H9 (cell line): ENCODE measurements at regions not wholly inside any gene's neighbourhood (a gene's known extent, or its start where the extent isn't known, plus 50 kb on each side); places are given as distances from the start of the nearest gene placed in this dataset.

Experiments
- DNase-seq: peaks from one replicate; pipeline ENCODE4 v3.0.0-alpha.2; 2017
- H2AFZ ChIP-seq: one replicate; pipeline ENCODE4 v1.6.1; 2013; ENCODE audit warnings: mild to moderate bottlenecking, low read length, control low read depth, moderate library complexity
- H2AK5ac ChIP-seq: 2 replicates; pipeline ENCODE4 v1.6.1; 2013; ENCODE audit warnings: low read length, control low read depth, mixed read lengths; ENCODE audit not compliant: insufficient read length
- H2BK120ac ChIP-seq: one replicate; pipeline ENCODE4 v1.6.1; 2013; ENCODE audit warnings: low read depth, mild to moderate bottlenecking, low read length, control low read depth, inconsistent platforms; ENCODE audit not compliant: poor library complexity, severe bottlenecking
- H2BK12ac ChIP-seq: 2 replicates; pipeline ENCODE4 v1.6.1; 2013; ENCODE audit warnings: low read length, control low read depth, mixed read lengths, low read depth; ENCODE audit not compliant: insufficient read length
- H2BK15ac ChIP-seq: 2 replicates; pipeline ENCODE4 v1.6.1; 2013; ENCODE audit warnings: low read depth, low read length, control low read depth
- H2BK20ac ChIP-seq: one replicate; pipeline ENCODE4 v1.6.1; 2013; ENCODE audit warnings: low read depth, mild to moderate bottlenecking, low read length, control low read depth, inconsistent platforms; ENCODE audit not compliant: poor library complexity, severe bottlenecking
- H2BK5ac ChIP-seq: 2 replicates; pipeline ENCODE4 v1.6.1; 2013; ENCODE audit warnings: low read length, control low read depth, mixed read lengths; ENCODE audit not compliant: insufficient read length
- H3K14ac ChIP-seq: 2 replicates; pipeline ENCODE4 v1.6.1; 2013; ENCODE audit warnings: low read length, control low read depth; ENCODE audit not compliant: insufficient read depth
- H3K18ac ChIP-seq: 2 replicates; pipeline ENCODE4 v1.6.1; 2013; ENCODE audit warnings: low read depth, mild to moderate bottlenecking, mixed read lengths, low read length, control low read depth; ENCODE audit not compliant: insufficient read length
- H3K23ac ChIP-seq: 2 replicates; pipeline ENCODE4 v1.6.1; 2013; ENCODE audit warnings: low read length, control low read depth, mixed read lengths, low read depth; ENCODE audit not compliant: insufficient read length
- H3K23me2 ChIP-seq: 2 replicates; pipeline ENCODE4 v1.6.1; 2013; ENCODE audit warnings: low read depth, mild to moderate bottlenecking, mixed read lengths, low read length, control low read depth; ENCODE audit not compliant: insufficient read length, poor library complexity, severe bottlenecking
- H3K27ac ChIP-seq: 2 replicates; pipeline ENCODE4 v1.5.1; 2013; ENCODE audit warnings: low read length, control low read depth, mixed read lengths, low read depth; ENCODE audit not compliant: insufficient read length
- H3K27me3 ChIP-seq: 2 replicates; pipeline ENCODE4 v1.6.1; 2013; ENCODE audit warnings: low read length, control low read depth, inconsistent platforms; ENCODE audit not compliant: insufficient read depth
- H3K4ac ChIP-seq: 2 replicates; pipeline ENCODE4 v1.6.1; 2013; ENCODE audit warnings: low read depth, mild to moderate bottlenecking, control low read depth, inconsistent platforms, low read length, moderate library complexity
- H3K4me1 ChIP-seq: 2 replicates; pipeline ENCODE4 v1.6.1; 2013; ENCODE audit warnings: low read length, control low read depth, inconsistent platforms; ENCODE audit not compliant: insufficient read depth
- H3K4me2 ChIP-seq: 2 replicates; pipeline ENCODE4 v1.6.1; 2013; ENCODE audit warnings: low read length, control low read depth, mixed read lengths; ENCODE audit not compliant: insufficient read length, insufficient read depth
- H3K56ac ChIP-seq: 2 replicates; pipeline ENCODE4 v1.6.1; 2013; ENCODE audit warnings: low read depth, mild to moderate bottlenecking, mixed read lengths, low read length, control low read depth; ENCODE audit not compliant: insufficient read length
- H3K79me1 ChIP-seq: 2 replicates; pipeline ENCODE4 v1.6.1; 2013; ENCODE audit warnings: low read depth, mild to moderate bottlenecking, moderate library complexity, low read length, control low read depth, inconsistent platforms; ENCODE audit not compliant: insufficient read depth, poor library complexity, severe bottlenecking
- H3K79me2 ChIP-seq: 2 replicates; pipeline ENCODE4 v1.6.1; 2013; ENCODE audit warnings: low read length, control low read depth, inconsistent platforms; ENCODE audit not compliant: insufficient read depth
- H3K9ac ChIP-seq: 2 replicates; pipeline ENCODE4 v1.6.1; 2013; ENCODE audit warnings: low read length, control low read depth, mixed read lengths; ENCODE audit not compliant: insufficient read length; ENCODE audit errors: extremely low read depth
- H3K9me3 ChIP-seq: one replicate; pipeline ENCODE4 v1.6.1; 2013; ENCODE audit warnings: low read depth, low read length, inconsistent platforms; ENCODE audit not compliant: control insufficient read depth
- H3T11ph ChIP-seq: one replicate; pipeline ENCODE4 v1.6.1; 2013; ENCODE audit warnings: mild to moderate bottlenecking, low read length, control low read depth, inconsistent platforms
- H4K20me1 ChIP-seq: one replicate; pipeline ENCODE4 v1.6.1; 2013; ENCODE audit not compliant: control insufficient read depth, insufficient read length, insufficient read depth
- H4K5ac ChIP-seq: 2 replicates; pipeline ENCODE4 v1.6.1; 2013; ENCODE audit warnings: low read depth, mild to moderate bottlenecking, mixed read lengths, low read length, control low read depth; ENCODE audit not compliant: insufficient read length
- H4K8ac ChIP-seq: replicated peaks from 2 replicates; pipeline ENCODE4 v1.6.1; 2013; ENCODE audit warnings: low read length, control low read depth, mixed read lengths, low read depth; ENCODE audit not compliant: insufficient read length
- H4K91ac ChIP-seq: 2 replicates; pipeline ENCODE4 v1.6.1; 2013; ENCODE audit warnings: low read depth, mild to moderate bottlenecking, moderate library complexity, mixed read lengths, low read length, control low read depth; ENCODE audit not compliant: insufficient read length
- H3K27ac Mint-ChIP-seq, 3 experiments: 2 replicates in 2 of 3; 3 replicates in 1 of 3; pipeline ENCODE4 v1.8.0; 2020 to 2021; ENCODE audit warnings: mixed read lengths in 3 of 3, mild to moderate bottlenecking in 1 of 3, moderate library complexity in 1 of 3
- H3K27me3 Mint-ChIP-seq: 2 replicates; pipeline ENCODE4 v1.8.0; 2021; ENCODE audit warnings: low read depth, mild to moderate bottlenecking, moderate library complexity, mixed read lengths
- H3K36me3 Mint-ChIP-seq, 3 experiments: 2 replicates in 2 of 3; 3 replicates in 1 of 3; pipeline ENCODE4 v1.8.0; 2020 to 2021; ENCODE audit warnings: low read depth in 3 of 3, mixed read lengths in 3 of 3; ENCODE audit not compliant: insufficient read depth in 1 of 3
- H3K4me1 Mint-ChIP-seq, 2 experiments: 2 replicates each; pipeline ENCODE4 v1.8.0; 2020; ENCODE audit warnings: mixed read lengths in 2 of 2
- H3K4me3 Mint-ChIP-seq, 2 experiments: 2 replicates in 1 of 2; 3 replicates in 1 of 2; pipeline ENCODE4 v1.8.0; 2020 to 2021; ENCODE audit warnings: mild to moderate bottlenecking in 2 of 2, mixed read lengths in 2 of 2, moderate library complexity in 1 of 2
- H3K9me3 Mint-ChIP-seq, 2 experiments: 2 replicates in 1 of 2; 3 replicates in 1 of 2; pipeline ENCODE4 v1.8.0; 2020; ENCODE audit warnings: mild to moderate bottlenecking in 2 of 2, mixed read lengths in 2 of 2, moderate library complexity in 1 of 2
- WGBS: extraction: QIAGEN DNeasy Blood & Tissue Kit; methylation state at CpG from one replicate; pipeline ENCODE4 v1.1.7; 2013; ENCODE audit warnings: missing lambda C conversion rate, low lambda C conversion rate, mixed read lengths; ENCODE audit not compliant: insufficient read length; ENCODE audit errors: extremely low coverage; 5-methylcytosine and 5-hydroxymethylcytosine counted together
- TF ChIP-seq, protein P1 (sequence below): fragments of 200-600 bp; sonication (generic); conservative IDR thresholded peaks from 3 replicates; pipeline ENCODE4 v1.8.0; 2021; ENCODE audit warnings: antibody characterized with exemption, mild to moderate bottlenecking

DNA sequence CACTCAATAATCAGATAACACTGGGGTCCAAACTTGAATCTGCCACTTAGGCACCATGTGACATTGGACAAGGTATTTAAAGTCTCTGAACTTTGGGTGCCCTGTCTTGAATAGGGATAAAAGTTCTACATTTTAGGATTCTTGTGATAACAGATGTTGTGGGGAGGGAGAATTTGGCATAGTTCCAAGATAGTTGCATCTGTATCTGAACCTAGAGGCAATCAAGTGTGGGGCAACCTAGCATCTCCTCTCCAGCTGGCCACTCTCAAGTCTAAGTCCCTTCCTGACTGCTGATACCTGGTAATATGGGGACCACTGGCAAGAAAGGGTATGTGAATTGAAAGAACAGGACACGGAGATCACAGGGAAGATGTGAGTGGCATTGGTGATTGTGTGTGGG is 256.1 kb downstream of the FOXO1 start:
- H3K79me2 ChIP-seq: 0 out of 2 replicates have a peak, but pooled peaks cover 2% of the 10 kb centered on the region
- no peak for DNase-seq
- H3K9me3 Mint-ChIP-seq: peaks cover 0 to 5% of the 10 kb centered on the region in 2 experiments; a peak in 2 of 5 replicates
- no peak overlapping the region for H2AK5ac ChIP-seq
- no peak overlapping the region for H3K4me3 Mint-ChIP-seq
- no peak overlapping the region for H3K23ac ChIP-seq
- no peak overlapping the region for H3K14ac ChIP-seq
- H2BK12ac ChIP-seq: no peak overlapping the region
- no peaks in the 10 kb centered on the region for H3K79me1 ChIP-seq
- H3K27me3 Mint-ChIP-seq: no peaks in the 10 kb centered on the region; the same call in 1 of the 2 replicates
- H3K27ac ChIP-seq: no peak overlapping the region
- H3K4ac ChIP-seq: no peak overlapping the region
- no peak overlapping the region for H3K56ac ChIP-seq
- no peaks in the 10 kb centered on the region for H3K4me1 Mint-ChIP-seq
- no peaks in the 10 kb centered on the region for H3K27me3 ChIP-seq
- no peak overlapping the region for H2AFZ ChIP-seq
- H3K4me1 ChIP-seq: no peaks in the 10 kb centered on the region
- H3K27ac Mint-ChIP-seq: no peak overlapping the region
- no CpG with 5 or more reads among the region's 1 CpG for WGBS
- no peaks in the 10 kb centered on the region for H3K36me3 Mint-ChIP-seq
- H4K20me1 ChIP-seq: no peaks in the 10 kb centered on the region
- H2BK120ac ChIP-seq: no peak overlapping the region
- no peak overlapping the region for H2BK20ac ChIP-seq
- no peak overlapping the region for H2BK5ac ChIP-seq
- H3K9ac ChIP-seq: no peak overlapping the region
- no peaks in the 10 kb centered on the region for H3K9me3 ChIP-seq
- H3K23me2 ChIP-seq: no peaks in the 10 kb centered on the region
- no peak overlapping the region for H4K5ac ChIP-seq
- H4K8ac ChIP-seq: no peak overlapping the region
- H2BK15ac ChIP-seq: no peak overlapping the region
- H3K18ac ChIP-seq: no peak overlapping the region
- no peak overlapping the region for H3T11ph ChIP-seq
- TF ChIP-seq, protein P1, sequence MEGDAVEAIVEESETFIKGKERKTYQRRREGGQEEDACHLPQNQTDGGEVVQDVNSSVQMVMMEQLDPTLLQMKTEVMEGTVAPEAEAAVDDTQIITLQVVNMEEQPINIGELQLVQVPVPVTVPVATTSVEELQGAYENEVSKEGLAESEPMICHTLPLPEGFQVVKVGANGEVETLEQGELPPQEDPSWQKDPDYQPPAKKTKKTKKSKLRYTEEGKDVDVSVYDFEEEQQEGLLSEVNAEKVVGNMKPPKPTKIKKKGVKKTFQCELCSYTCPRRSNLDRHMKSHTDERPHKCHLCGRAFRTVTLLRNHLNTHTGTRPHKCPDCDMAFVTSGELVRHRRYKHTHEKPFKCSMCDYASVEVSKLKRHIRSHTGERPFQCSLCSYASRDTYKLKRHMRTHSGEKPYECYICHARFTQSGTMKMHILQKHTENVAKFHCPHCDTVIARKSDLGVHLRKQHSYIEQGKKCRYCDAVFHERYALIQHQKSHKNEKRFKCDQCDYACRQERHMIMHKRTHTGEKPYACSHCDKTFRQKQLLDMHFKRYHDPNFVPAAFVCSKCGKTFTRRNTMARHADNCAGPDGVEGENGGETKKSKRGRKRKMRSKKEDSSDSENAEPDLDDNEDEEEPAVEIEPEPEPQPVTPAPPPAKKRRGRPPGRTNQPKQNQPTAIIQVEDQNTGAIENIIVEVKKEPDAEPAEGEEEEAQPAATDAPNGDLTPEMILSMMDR: no peak
- H3K4me2 ChIP-seq: no peak overlapping the region
- no peak overlapping the region for H4K91ac ChIP-seq
